SK-N-SH (cell line): ENCODE measurements at regions not wholly inside any gene's neighbourhood (a gene's known extent, or its start where the extent isn't known, plus 50 kb on each side); places are given as distances from the start of the nearest gene placed in this dataset.

Source experiments
- FOXJ3 ChIP-seq: sonication (generic); formaldehyde crosslinking; IDR thresholded peaks from 2 replicates; pipeline ENCODE4 v1.5.1; 2020; ENCODE audit warnings: mild to moderate bottlenecking, missing genetic modification reagents
- GATA2 ChIP-seq: sonication (generic); formaldehyde crosslinking; IDR thresholded peaks from 2 replicates; pipeline ENCODE4 v1.5.0; 2020; ENCODE audit warnings: mild to moderate bottlenecking, missing genetic modification reagents
- MXI1 ChIP-seq: IDR thresholded peaks from 2 replicates; pipeline ENCODE4 v1.6.1; 2012; ENCODE audit warnings: mild to moderate bottlenecking, low read depth, low read length, improper control_type of control experiment
- NFIC ChIP-seq: IDR thresholded peaks from 2 replicates; pipeline ENCODE4 v1.4.0; 2012; ENCODE audit warnings: borderline replicate concordance
- POLR2AphosphoS5 ChIP-seq: IDR thresholded peaks from 2 replicates; pipeline ENCODE4 v1.6.1; 2012; ENCODE audit warnings: low read depth, low read length
- RCOR1 ChIP-seq: fragments of 150-350 bp; IDR thresholded peaks from 2 replicates; pipeline ENCODE4 v1.6.1; 2017; ENCODE audit warnings: antibody characterized with exemption, low read length
- SIN3A ChIP-seq: IDR thresholded peaks from 2 replicates; pipeline ENCODE4 v1.6.1; 2012; ENCODE audit warnings: low read depth, mild to moderate bottlenecking, low read length, moderate library complexity, borderline replicate concordance
- SMC3 ChIP-seq: IDR thresholded peaks from 2 replicates; pipeline ENCODE4 v1.6.1; 2012; ENCODE audit warnings: low read depth, low read length, improper control_type of control experiment
- YY1 ChIP-seq: IDR thresholded peaks from 2 replicates; pipeline ENCODE4 v1.4.0; 2012; ENCODE audit warnings: low read depth, mild to moderate bottlenecking
- TF ChIP-seq, protein P1 (sequence below): IDR thresholded peaks from 2 replicates; pipeline ENCODE4 v1.4.0; 2012; ENCODE audit warnings: low read depth
- TF ChIP-seq, protein P2 (sequence below): fragments of 200-600 bp; sonication (generic); IDR thresholded peaks from 2 replicates; pipeline ENCODE4 v1.6.1; 2017; ENCODE audit warnings: antibody characterized with exemption, mild to moderate bottlenecking, moderate library complexity

DNA sequence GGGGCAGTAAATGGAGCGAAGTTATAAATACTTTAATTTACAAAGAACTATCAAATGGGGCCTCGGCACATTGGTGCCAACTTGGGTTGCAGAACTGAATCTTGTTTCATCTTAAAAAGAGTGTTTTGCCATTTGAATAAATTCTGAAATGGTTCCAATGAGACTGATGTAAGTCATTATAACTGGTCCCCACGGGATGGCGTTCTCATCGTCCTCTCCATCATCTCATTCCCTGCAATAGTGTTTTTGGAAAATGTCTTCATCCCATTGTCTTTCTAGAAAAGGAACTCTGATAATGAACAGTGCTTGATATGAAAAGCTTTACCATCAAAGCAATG lies 422.0 kb upstream of the ID2 start:
- TF ChIP-seq SMC3 (no peak), NFIC (no peak), YY1 (no peak), POLR2AphosphoS5 (no peak), GATA2 (no peak), FOXJ3 (CRISPR knock-in tag) (no peak), RCOR1 (no peak), SIN3A (no peak), MXI1 (no peak)
- TF ChIP-seq, protein P1, sequence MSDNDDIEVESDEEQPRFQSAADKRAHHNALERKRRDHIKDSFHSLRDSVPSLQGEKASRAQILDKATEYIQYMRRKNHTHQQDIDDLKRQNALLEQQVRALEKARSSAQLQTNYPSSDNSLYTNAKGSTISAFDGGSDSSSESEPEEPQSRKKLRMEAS, result no peak
- TF ChIP-seq, protein P2, sequence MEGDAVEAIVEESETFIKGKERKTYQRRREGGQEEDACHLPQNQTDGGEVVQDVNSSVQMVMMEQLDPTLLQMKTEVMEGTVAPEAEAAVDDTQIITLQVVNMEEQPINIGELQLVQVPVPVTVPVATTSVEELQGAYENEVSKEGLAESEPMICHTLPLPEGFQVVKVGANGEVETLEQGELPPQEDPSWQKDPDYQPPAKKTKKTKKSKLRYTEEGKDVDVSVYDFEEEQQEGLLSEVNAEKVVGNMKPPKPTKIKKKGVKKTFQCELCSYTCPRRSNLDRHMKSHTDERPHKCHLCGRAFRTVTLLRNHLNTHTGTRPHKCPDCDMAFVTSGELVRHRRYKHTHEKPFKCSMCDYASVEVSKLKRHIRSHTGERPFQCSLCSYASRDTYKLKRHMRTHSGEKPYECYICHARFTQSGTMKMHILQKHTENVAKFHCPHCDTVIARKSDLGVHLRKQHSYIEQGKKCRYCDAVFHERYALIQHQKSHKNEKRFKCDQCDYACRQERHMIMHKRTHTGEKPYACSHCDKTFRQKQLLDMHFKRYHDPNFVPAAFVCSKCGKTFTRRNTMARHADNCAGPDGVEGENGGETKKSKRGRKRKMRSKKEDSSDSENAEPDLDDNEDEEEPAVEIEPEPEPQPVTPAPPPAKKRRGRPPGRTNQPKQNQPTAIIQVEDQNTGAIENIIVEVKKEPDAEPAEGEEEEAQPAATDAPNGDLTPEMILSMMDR, result no peak
